Chondrocyte (in vitro differentiated cells): ENCODE measurements at regions not wholly inside any gene's neighbourhood (a gene's known extent, or its start where the extent isn't known, plus 50 kb on each side); places are given as distances from the start of the nearest gene placed in this dataset.

Experiments
- DNase-seq: peaks from one replicate; pipeline ENCODE4 v3.0.0; 2021; ENCODE audit warnings: mixed read lengths, low spot score
- H3K27ac Mint-ChIP-seq: one replicate; pipeline ENCODE4 v1.8.0; 2021; ENCODE audit warnings: mild to moderate bottlenecking, moderate library complexity, mixed read lengths; ENCODE audit not compliant: unreplicated experiment
- H3K27me3 Mint-ChIP-seq: 2 replicates; pipeline ENCODE4 v1.8.0; 2021; ENCODE audit warnings: low read depth, mixed read lengths
- H3K36me3 Mint-ChIP-seq: 2 replicates; pipeline ENCODE4 v1.8.0; 2021; ENCODE audit warnings: low read depth, mixed read lengths
- H3K4me1 Mint-ChIP-seq: 2 replicates; pipeline ENCODE4 v1.8.0; 2021; ENCODE audit warnings: low read depth, mild to moderate bottlenecking, mixed read lengths
- H3K4me3 Mint-ChIP-seq: one replicate; pipeline ENCODE4 v1.8.0; 2021; ENCODE audit warnings: mild to moderate bottlenecking, moderate library complexity, mixed read lengths; ENCODE audit not compliant: unreplicated experiment
- H3K9me3 Mint-ChIP-seq: 2 replicates; pipeline ENCODE4 v1.8.0; 2021; ENCODE audit warnings: low read depth, mixed read lengths
- TF ChIP-seq, protein P1 (sequence below): fragments of 200-600 bp; sonication (generic); IDR thresholded peaks from 2 replicates; pipeline ENCODE4 v1.5.0; 2021; ENCODE audit warnings: antibody characterized with exemption, mild to moderate bottlenecking, moderate library complexity

- H3K4me3 Mint-ChIP-seq: no peak overlapping the region
- H3K36me3 Mint-ChIP-seq: peaks cover 26% of the 10 kb centered on the region
- H3K4me1 Mint-ChIP-seq: peaks cover 27% of the 10 kb centered on the region
- TF ChIP-seq, protein P1, sequence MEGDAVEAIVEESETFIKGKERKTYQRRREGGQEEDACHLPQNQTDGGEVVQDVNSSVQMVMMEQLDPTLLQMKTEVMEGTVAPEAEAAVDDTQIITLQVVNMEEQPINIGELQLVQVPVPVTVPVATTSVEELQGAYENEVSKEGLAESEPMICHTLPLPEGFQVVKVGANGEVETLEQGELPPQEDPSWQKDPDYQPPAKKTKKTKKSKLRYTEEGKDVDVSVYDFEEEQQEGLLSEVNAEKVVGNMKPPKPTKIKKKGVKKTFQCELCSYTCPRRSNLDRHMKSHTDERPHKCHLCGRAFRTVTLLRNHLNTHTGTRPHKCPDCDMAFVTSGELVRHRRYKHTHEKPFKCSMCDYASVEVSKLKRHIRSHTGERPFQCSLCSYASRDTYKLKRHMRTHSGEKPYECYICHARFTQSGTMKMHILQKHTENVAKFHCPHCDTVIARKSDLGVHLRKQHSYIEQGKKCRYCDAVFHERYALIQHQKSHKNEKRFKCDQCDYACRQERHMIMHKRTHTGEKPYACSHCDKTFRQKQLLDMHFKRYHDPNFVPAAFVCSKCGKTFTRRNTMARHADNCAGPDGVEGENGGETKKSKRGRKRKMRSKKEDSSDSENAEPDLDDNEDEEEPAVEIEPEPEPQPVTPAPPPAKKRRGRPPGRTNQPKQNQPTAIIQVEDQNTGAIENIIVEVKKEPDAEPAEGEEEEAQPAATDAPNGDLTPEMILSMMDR: no peak
- H3K27ac Mint-ChIP-seq: no peak overlapping the region
- DNase-seq: no peak
- H3K27me3 Mint-ChIP-seq: no peaks in the 10 kb centered on the region
- no peaks in the 10 kb centered on the region for H3K9me3 Mint-ChIP-seq
Measured at GRCh38 chr6:144477396-144477795, 192.3 kb downstream of the UTRN start.

GRCh38 chr6:144477856-144478255, 192.7 kb downstream of the UTRN start:
- Mint-ChIP-seq H3K36me3 (peaks cover 26% of the 10 kb centered on the region), H3K27me3 (no peaks in the 10 kb centered on the region)

DNA sequence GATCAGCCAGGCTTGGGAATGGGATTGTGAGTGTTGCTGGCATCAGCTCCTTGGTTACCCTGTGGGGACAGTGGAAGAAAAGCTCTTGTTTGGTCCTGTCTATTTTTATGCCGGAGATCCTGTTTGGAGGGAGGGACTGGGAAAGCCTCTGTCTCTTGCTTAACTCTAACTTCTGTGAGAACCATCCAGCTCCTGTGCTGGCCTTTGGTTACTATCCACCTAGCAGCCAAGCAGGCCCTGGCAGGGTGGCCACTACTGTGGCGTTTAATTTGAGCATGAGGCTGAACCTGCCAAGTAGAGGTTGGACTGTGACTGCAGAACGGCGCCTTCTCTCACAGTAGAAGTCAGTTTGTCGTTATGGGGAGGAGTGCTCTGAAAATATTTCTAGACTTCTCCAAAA, 193.3 kb downstream of the UTRN start:
- no peak for DNase-seq
- Mint-ChIP-seq H3K9me3 (no peaks in the 10 kb centered on the region), H3K36me3 (peaks cover 25% of the 10 kb centered on the region), H3K27ac (peak overlapping the region; percentile 76), H3K4me3 (no peak overlapping the region), H3K27me3 (no peaks in the 10 kb centered on the region), H3K4me1 (peaks cover 31% of the 10 kb centered on the region)
- TF ChIP-seq, protein P1: no peak

More at GRCh38 chr6:144477856-144478255, 192.7 kb downstream of the UTRN start:
- no peak overlapping the region for H3K4me3 Mint-ChIP-seq
- H3K4me1 Mint-ChIP-seq: peaks cover 31% of the 10 kb centered on the region
- no peak for DNase-seq
- H3K27ac Mint-ChIP-seq: peak overlapping the region; percentile 25
- H3K9me3 Mint-ChIP-seq: no peaks in the 10 kb centered on the region
- TF ChIP-seq, protein P1: no peak

- TF ChIP-seq, protein P1: no peak
Measured at GRCh38 chr6:144479991-144480390, 194.9 kb downstream of the UTRN start.

GRCh38 chr6:144480473-144480872, 195.3 kb downstream of the UTRN start:
- Mint-ChIP-seq H3K27ac (no peak overlapping the region), H3K27me3 (no peaks in the 10 kb centered on the region), H3K36me3 (peaks cover 20% of the 10 kb centered on the region), H3K4me3 (no peak overlapping the region), H3K9me3 (no peaks in the 10 kb centered on the region), H3K4me1 (peaks cover 31% of the 10 kb centered on the region)
- DNase-seq: no peak
- TF ChIP-seq, protein P1: no peak

More at GRCh38 chr6:144479991-144480390, 194.9 kb downstream of the UTRN start:
- Mint-ChIP-seq H3K27ac (no peak overlapping the region), H3K4me1 (peaks cover 31% of the 10 kb centered on the region), H3K4me3 (no peak overlapping the region), H3K27me3 (no peaks in the 10 kb centered on the region), H3K36me3 (peaks cover 19% of the 10 kb centered on the region), H3K9me3 (no peaks in the 10 kb centered on the region)
- no peak for DNase-seq
